Fibroblast of pulmonary artery (primary cell): ENCODE measurements at regions not wholly inside any gene's neighbourhood (a gene's known extent, or its start where the extent isn't known, plus 50 kb on each side); places are given as distances from the start of the nearest gene placed in this dataset.

Experiments
- DNase-seq: peaks from one replicate; pipeline ENCODE4 v3.0.0-alpha.2; 2010; ENCODE audit warnings: low read depth
- H3K4me3 ChIP-seq: replicated peaks from 2 replicates; pipeline ENCODE4 v1.5.1; 2011; ENCODE audit warnings: low read depth, mild to moderate bottlenecking, control low read depth, low read length, moderate library complexity
- CTCF ChIP-seq: IDR thresholded peaks from 2 replicates; pipeline ENCODE4 v1.5.1; 2011; ENCODE audit warnings: mild to moderate bottlenecking, control low read depth, low read length, inconsistent platforms; ENCODE audit errors: missing control alignments

GRCh38 chr1:69506721-69507120, 61.0 kb upstream of the LRRC7 start:
- H3K4me3 ChIP-seq: no peak overlapping the region
- no peak for TF ChIP-seq CTCF
- no peak for DNase-seq

- no peak for DNase-seq
- no peak for TF ChIP-seq CTCF
- no peak overlapping the region for H3K4me3 ChIP-seq
Measured at GRCh38 chr1:69510026-69510425, 57.7 kb upstream of the LRRC7 start.

GRCh38 chr1:69511426-69512192, 56.1 kb upstream of the LRRC7 start:
- TF ChIP-seq CTCF: no peak
- no peak for DNase-seq
- no peak overlapping the region for H3K4me3 ChIP-seq

- TF ChIP-seq CTCF: no peak
- no peak overlapping the region for H3K4me3 ChIP-seq
- DNase-seq: peak; percentile 35
Measured at GRCh38 chr1:69513601-69514000, 54.1 kb upstream of the LRRC7 start.
